NAMALWA (cell line): ENCODE measurements at regions not wholly inside any gene's neighbourhood (a gene's known extent, or its start where the extent isn't known, plus 50 kb on each side); places are given as distances from the start of the nearest gene placed in this dataset.

Source experiments
- DNase-seq: peaks from one replicate; pipeline ENCODE4 v3.0.0-alpha.2; 2015; ENCODE audit warnings: low spot score

- DNase-seq = no peak
These were observed 269.7 kb upstream of the FAR2 start for GRCh38 chr12:28879379-28879778.

GRCh38 chr12:28882444-28882843, 266.6 kb upstream of the FAR2 start:
- no peak for DNase-seq

GRCh38 chr12:28883406-28883997, 265.6 kb upstream of the FAR2 start:
- no peak for DNase-seq

- DNase-seq = no peak
These were observed 264.0 kb upstream of the FAR2 start for GRCh38 chr12:28884904-28885679.

GRCh38 chr12:28885928-28886327, 263.1 kb upstream of the FAR2 start:
- DNase-seq = no peak

GRCh38 chr12:28887461-28887990, 261.6 kb upstream of the FAR2 start:
- DNase-seq = no peak

- no peak for DNase-seq
These were observed 258.4 kb upstream of the FAR2 start for GRCh38 chr12:28890664-28891063.

GRCh38 chr12:28891126-28891525, 258.0 kb upstream of the FAR2 start:
- no peak for DNase-seq

- DNase-seq = no peak
These were observed 255.7 kb upstream of the FAR2 start for GRCh38 chr12:28893365-28893764.

- DNase-seq = no peak
These were observed 255.2 kb upstream of the FAR2 start for GRCh38 chr12:28893856-28894255.

- no peak for DNase-seq
These were observed 252.7 kb upstream of the FAR2 start for GRCh38 chr12:28896421-28896820.

- DNase-seq = no peak
These were observed 251.0 kb upstream of the FAR2 start for GRCh38 chr12:28898038-28898437.

GRCh38 chr12:28899951-28900350, 249.1 kb upstream of the FAR2 start:
- DNase-seq = no peak

GRCh38 chr12:28905220-28905955, 243.7 kb upstream of the FAR2 start:
- no peak for DNase-seq

- DNase-seq = no peak
These were observed 240.4 kb upstream of the FAR2 start for GRCh38 chr12:28908646-28909045.

- DNase-seq = no peak
These were observed 239.8 kb upstream of the FAR2 start for GRCh38 chr12:28909291-28909690.

- DNase-seq = no peak
These were observed 223.2 kb upstream of the FAR2 start for GRCh38 chr12:28925719-28926376.

- no peak for DNase-seq
These were observed 218.4 kb upstream of the FAR2 start for GRCh38 chr12:28930704-28931103.

GRCh38 chr12:28933176-28933575, 215.9 kb upstream of the FAR2 start:
- no peak for DNase-seq

- no peak for DNase-seq
These were observed 215.1 kb upstream of the FAR2 start for GRCh38 chr12:28933864-28934527.

GRCh38 chr12:28936221-28936620, 212.9 kb upstream of the FAR2 start:
- no peak for DNase-seq

- no peak for DNase-seq
These were observed 212.4 kb upstream of the FAR2 start for GRCh38 chr12:28936711-28937110.
